Lung (tissue), 11 donors: ENCODE measurements at regions not wholly inside any gene's neighbourhood (a gene's known extent, or its start where the extent isn't known, plus 50 kb on each side); places are given as distances from the start of the nearest gene placed in this dataset.
"Not testable (repeated sequence)": the region's sequence is repeated elsewhere in the genome, so short reads cannot be mapped to it uniquely, and the experiment has no call there.

ENCODE experiments used
- ATAC-seq: fragments of 200-7000 bp; cut with Tn5 transposase; one replicate; pipeline ENCODE4 v1.9.1; 2020; ENCODE audit warnings: moderate number of reproducible peaks; ENCODE audit not compliant: insufficient read depth, low FRiP score
- DNase-seq, 3 donors: peaks; one replicate each; pipeline ENCODE4 v3.0.0-alpha.2; 2013 to 2017
- H3K27ac ChIP-seq, 2 donors: one replicate each; pipeline ENCODE4 v1.5.1; 2013; ENCODE audit warnings: mild to moderate bottlenecking in 2 of 2, moderate library complexity in 2 of 2, control low read depth in 1 of 2, inconsistent platforms in 1 of 2, low read depth in 1 of 2, low read length in 1 of 2
- H3K27me3 ChIP-seq, 3 donors: one replicate each; pipeline ENCODE4 v1.5.1; 2013; ENCODE audit warnings: low read length in 2 of 3; ENCODE audit not compliant: control insufficient read depth in 3 of 3, insufficient read depth in 3 of 3
- H3K36me3 ChIP-seq, 4 donors: one replicate each; pipeline ENCODE4 v1.5.1; 2013; ENCODE audit warnings: low read length in 4 of 4, mild to moderate bottlenecking in 1 of 4, moderate library complexity in 1 of 4; ENCODE audit not compliant: control insufficient read depth in 4 of 4, insufficient read depth in 4 of 4
- H3K4me1 ChIP-seq, 5 donors: one replicate each; pipeline ENCODE4 v1.5.1; 2013; ENCODE audit warnings: low read length in 5 of 5, mild to moderate bottlenecking in 2 of 5, moderate library complexity in 1 of 5; ENCODE audit not compliant: control insufficient read depth in 5 of 5, insufficient read depth in 5 of 5
- H3K4me3 ChIP-seq: one replicate; pipeline ENCODE4 v1.5.1; 2013; ENCODE audit warnings: mild to moderate bottlenecking, control low read depth, moderate library complexity
- H3K9ac ChIP-seq, 2 donors: one replicate each; pipeline ENCODE4 v1.5.1; 2013; ENCODE audit warnings: low read length in 2 of 2, control low read depth in 1 of 2; ENCODE audit not compliant: insufficient read depth in 1 of 2
- H3K9me3 ChIP-seq, 4 donors: one replicate each; pipeline ENCODE4 v1.5.1; 2013; ENCODE audit warnings: low read length in 3 of 4, mild to moderate bottlenecking in 1 of 4, moderate library complexity in 1 of 4; ENCODE audit not compliant: control insufficient read depth in 4 of 4, insufficient read depth in 3 of 4
- CTCF ChIP-seq: IDR thresholded peaks from 2 replicates; pipeline ENCODE4 v1.5.1; 2012; ENCODE audit warnings: mild to moderate bottlenecking; ENCODE audit errors: control extremely low read depth, extremely low read depth
- WGBS, 2 donors: extraction: QIAGEN DNeasy Blood & Tissue Kit; methylation state at CpG; one replicate each; pipeline ENCODE4 v1.1.7; 2013; 5-methylcytosine and 5-hydroxymethylcytosine counted together
- donor health status: control.
- donor health status: control.
- donor health status: Bipolar disorder and iron deficiency.
- donor health status: healthy.
- donor health status: DM: yes; HTN: yes; CAD: no.

DNA sequence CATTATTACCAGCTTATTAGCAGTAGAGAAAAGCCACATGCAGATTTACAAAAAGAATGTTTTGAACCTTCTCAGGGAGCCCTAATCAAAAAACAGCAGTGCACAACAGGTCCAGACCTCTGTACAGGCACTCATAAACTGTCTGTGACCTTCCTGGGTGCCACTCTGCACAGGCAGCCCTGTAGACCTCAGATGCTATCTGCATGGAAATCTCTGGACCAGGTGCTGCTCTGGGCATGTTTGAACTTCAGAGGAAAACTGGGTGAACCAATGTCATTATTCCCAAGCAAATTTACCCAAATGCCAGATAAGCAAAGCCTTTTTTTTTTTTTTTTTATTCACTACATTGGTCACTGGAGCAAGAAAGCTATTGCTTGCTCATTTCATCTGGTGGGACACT, 104.2 kb downstream of the NPY start:
- ATAC-seq: no peak

GRCh38 chr7:24390376-24391157, 106.6 kb downstream of the NPY start:
- H3K27ac ChIP-seq: no peak overlapping the region
- peaks cover 0 to 2% (median 0%) of the 10 kb centered on the region in 5 donors for H3K4me1 ChIP-seq
- 79 to 92% methylated on average over 5 of the region's 5 CpGs for WGBS, 2 donors
- H3K4me3 ChIP-seq: no peak overlapping the region
- ATAC-seq: no peak
- H3K9ac ChIP-seq: no peak overlapping the region
- H3K27me3 ChIP-seq: no peaks in the 10 kb centered on the region
- no peak for DNase-seq
- H3K9me3 ChIP-seq: no peaks in the 10 kb centered on the region
- no peak for TF ChIP-seq CTCF
- H3K36me3 ChIP-seq: no peaks in the 10 kb centered on the region

More for the DNA sequence above, 104.2 kb downstream of the NPY start:
- H3K36me3 ChIP-seq: no peaks in the 10 kb centered on the region
- no peaks in the 10 kb centered on the region for H3K9me3 ChIP-seq
- H3K4me3 ChIP-seq: no peak overlapping the region
- H3K9ac ChIP-seq: no peak overlapping the region
- peaks cover 0 to 2% (median 0%) of the 10 kb centered on the region in 5 donors for H3K4me1 ChIP-seq
- no peak for TF ChIP-seq CTCF
- DNase-seq: no peak
- H3K27ac ChIP-seq: no peak overlapping the region
- no peaks in the 10 kb centered on the region for H3K27me3 ChIP-seq

DNA sequence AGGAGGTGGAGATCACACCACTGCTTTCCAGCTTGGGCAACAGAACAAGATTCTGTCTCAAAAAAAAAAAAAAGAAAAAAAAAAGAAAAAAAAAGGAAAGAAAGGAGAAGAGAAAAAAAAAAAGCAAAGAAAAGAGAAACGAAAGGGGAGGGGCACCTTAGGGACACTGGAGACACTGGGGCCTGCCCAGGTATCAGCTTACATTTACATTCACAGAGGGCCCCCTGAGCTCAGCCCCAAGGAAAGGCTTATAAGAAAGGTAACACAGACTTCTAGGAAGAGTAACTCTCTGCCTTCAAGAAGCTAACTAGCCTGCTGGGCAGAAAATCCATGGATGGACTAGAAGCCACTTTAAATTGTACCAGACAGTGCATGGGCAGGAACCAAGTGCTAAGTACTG, 108.8 kb downstream of the NPY start:
- Histone ChIP-seq H3K9me3 (no peaks in the 10 kb centered on the region), H3K4me3 (no peak overlapping the region), H3K27ac (no peak overlapping the region), H3K27me3 (no peaks in the 10 kb centered on the region), H3K9ac (no peak overlapping the region), H3K36me3 (no peaks in the 10 kb centered on the region), H3K4me1 (no peaks in the 10 kb centered on the region)
- TF ChIP-seq CTCF: no peak
- no peak for ATAC-seq
- WGBS, 2 donors: 53 to 79% methylated on average over 1 of the region's 1 CpG
- no peak for DNase-seq

GRCh38 chr7:24395512-24395911, 111.5 kb downstream of the NPY start:
- no peaks in the 10 kb centered on the region for H3K9me3 ChIP-seq
- TF ChIP-seq CTCF: no peak
- WGBS, 2 donors: 73 to 82% methylated on average over 3 of the region's 3 CpGs
- DNase-seq (peak in 2 of 3 donors; percentile 36 to 56), ATAC-seq (no peak)
- no peak overlapping the region for H3K4me3 ChIP-seq
- H3K27ac ChIP-seq: no peak overlapping the region
- no peaks in the 10 kb centered on the region for H3K27me3 ChIP-seq
- H3K36me3 ChIP-seq: no peaks in the 10 kb centered on the region
- H3K9ac ChIP-seq: no peak overlapping the region
- no peaks in the 10 kb centered on the region for H3K4me1 ChIP-seq

- not testable (repeated sequence) for H3K27ac ChIP-seq, H3K4me3 ChIP-seq, H3K36me3 ChIP-seq, ATAC-seq, DNase-seq, H3K9me3 ChIP-seq, H3K4me1 ChIP-seq, H3K9ac ChIP-seq, H3K27me3 ChIP-seq
- 58 to 74% methylated on average over 6 of the region's 13 CpGs for WGBS, 2 donors
Observed at GRCh38 chr7:24396387-24396786, 112.4 kb downstream of the NPY start.
